GM23338 (cell line): ENCODE measurements at regions not wholly inside any gene's neighbourhood (a gene's known extent, or its start where the extent isn't known, plus 50 kb on each side); places are given as distances from the start of the nearest gene placed in this dataset. TPM values are rescaled to one million over a fixed set of nuclear protein-coding genes. Genes with fewer than 3 reads are reported as not detected.
A peak's percentile ranks its signal among the peaks of the same experiment; 100 is the strongest.

Source experiments
- ATAC-seq: fragments of 200-7000 bp; cut with Tn5 transposase; 3 replicates; pipeline ENCODE4 v1.9.1; 2020
- DNase-seq: peaks from one replicate; pipeline ENCODE4 v3.0.0-alpha.2; 2015; ENCODE audit warnings: low spot score
- H2AFZ ChIP-seq: fragments of 200-600 bp; sonication (generic); 2 replicates; pipeline ENCODE4 v1.8.0; 2016; ENCODE audit warnings: antibody characterized with exemption, mild to moderate bottlenecking, moderate library complexity
- H3F3A ChIP-seq: fragments of 200-600 bp; sonication (generic); replicated peaks from 2 replicates; pipeline ENCODE4 v1.8.0; 2017; ENCODE audit warnings: antibody characterized with exemption, mixed run types, low read depth
- H3K27ac ChIP-seq: fragments of 200-600 bp; sonication (generic); 2 replicates; pipeline ENCODE4 v1.6.1; 2016; ENCODE audit warnings: low read depth
- H3K27me3 ChIP-seq: fragments of 200-600 bp; sonication (generic); 2 replicates; pipeline ENCODE4 v1.8.0; 2016; ENCODE audit warnings: mild to moderate bottlenecking, mixed run types, moderate library complexity; ENCODE audit not compliant: insufficient read depth
- H3K36me3 ChIP-seq: fragments of 200-600 bp; sonication (generic); 2 replicates; pipeline ENCODE4 v1.8.0; 2016; ENCODE audit warnings: mild to moderate bottlenecking; ENCODE audit not compliant: insufficient read depth
- H3K4me1 ChIP-seq: fragments of 200-600 bp; sonication (generic); 2 replicates; pipeline ENCODE4 v1.8.0; 2016; ENCODE audit warnings: mild to moderate bottlenecking, moderate library complexity; ENCODE audit not compliant: insufficient read depth
- H3K4me2 ChIP-seq: fragments of 200-600 bp; sonication (generic); 2 replicates; pipeline ENCODE4 v1.7.1; 2017; ENCODE audit warnings: mixed run types
- H3K4me3 ChIP-seq: fragments of 200-600 bp; sonication (generic); 2 replicates; pipeline ENCODE4 v1.6.1; 2016; ENCODE audit warnings: mixed run types
- H3K79me2 ChIP-seq: fragments of 200-600 bp; sonication (generic); replicated peaks from 2 replicates; pipeline ENCODE4 v1.8.0; 2017; ENCODE audit warnings: mild to moderate bottlenecking; ENCODE audit not compliant: insufficient read depth
- H3K9me2 ChIP-seq: fragments of 200-600 bp; sonication (generic); 2 replicates; pipeline ENCODE4 v1.8.0; 2017; ENCODE audit not compliant: insufficient read depth
- H4K20me1 ChIP-seq: fragments of 200-600 bp; sonication (generic); replicated peaks from 2 replicates; pipeline ENCODE4 v1.8.0; 2017; ENCODE audit warnings: mild to moderate bottlenecking; ENCODE audit not compliant: insufficient read depth
- H3K27ac Mint-ChIP-seq: 2 replicates; pipeline ENCODE4 v1.8.0; 2020; ENCODE audit warnings: inconsistent platforms, mild to moderate bottlenecking, moderate library complexity, mixed read lengths
- H3K27me3 Mint-ChIP-seq: 3 replicates; pipeline ENCODE4 v1.8.0; 2022; ENCODE audit warnings: low read depth, mild to moderate bottlenecking, moderate library complexity, mixed read lengths, inconsistent platforms; ENCODE audit not compliant: insufficient read depth, poor library complexity
- H3K36me3 Mint-ChIP-seq: 3 replicates; pipeline ENCODE4 v1.8.0; 2021; ENCODE audit warnings: low read depth, mild to moderate bottlenecking, inconsistent platforms, moderate library complexity, mixed read lengths
- H3K4me1 Mint-ChIP-seq: 3 replicates; pipeline ENCODE4 v1.8.0; 2020; ENCODE audit warnings: mild to moderate bottlenecking, inconsistent platforms, mixed read lengths
- H3K4me3 Mint-ChIP-seq: 3 replicates; pipeline ENCODE4 v1.8.0; 2021; ENCODE audit warnings: moderate library complexity, mild to moderate bottlenecking, inconsistent platforms, mixed read lengths
- H3K9me3 Mint-ChIP-seq: 3 replicates; pipeline ENCODE4 v1.8.0; 2020; ENCODE audit warnings: moderate library complexity, mild to moderate bottlenecking, inconsistent platforms, mixed read lengths
- EZH2phosphoT487 ChIP-seq: fragments of 200-600 bp; sonication (generic); IDR thresholded peaks from one replicate; pipeline ENCODE4 v1.8.1; 2018; ENCODE audit warnings: antibody characterized with exemption; ENCODE audit not compliant: unreplicated experiment
- JUNB ChIP-seq: IDR thresholded peaks from one replicate; pipeline ENCODE4 v1.6.1; 2016; ENCODE audit warnings: antibody characterized with exemption; ENCODE audit not compliant: unreplicated experiment
- STAT1 ChIP-seq: IDR thresholded peaks from one replicate; pipeline ENCODE4 v1.6.1; 2016; ENCODE audit warnings: antibody characterized with exemption; ENCODE audit not compliant: unreplicated experiment
- small RNA-seq: library from RNA; depleted of rRNA; stranded (forward); fragments of <200 nt; gene quantifications from one replicate; pipeline ENCODE3, GENCODE V24; 2014; ENCODE audit warnings: low replicate concordance

DNA sequence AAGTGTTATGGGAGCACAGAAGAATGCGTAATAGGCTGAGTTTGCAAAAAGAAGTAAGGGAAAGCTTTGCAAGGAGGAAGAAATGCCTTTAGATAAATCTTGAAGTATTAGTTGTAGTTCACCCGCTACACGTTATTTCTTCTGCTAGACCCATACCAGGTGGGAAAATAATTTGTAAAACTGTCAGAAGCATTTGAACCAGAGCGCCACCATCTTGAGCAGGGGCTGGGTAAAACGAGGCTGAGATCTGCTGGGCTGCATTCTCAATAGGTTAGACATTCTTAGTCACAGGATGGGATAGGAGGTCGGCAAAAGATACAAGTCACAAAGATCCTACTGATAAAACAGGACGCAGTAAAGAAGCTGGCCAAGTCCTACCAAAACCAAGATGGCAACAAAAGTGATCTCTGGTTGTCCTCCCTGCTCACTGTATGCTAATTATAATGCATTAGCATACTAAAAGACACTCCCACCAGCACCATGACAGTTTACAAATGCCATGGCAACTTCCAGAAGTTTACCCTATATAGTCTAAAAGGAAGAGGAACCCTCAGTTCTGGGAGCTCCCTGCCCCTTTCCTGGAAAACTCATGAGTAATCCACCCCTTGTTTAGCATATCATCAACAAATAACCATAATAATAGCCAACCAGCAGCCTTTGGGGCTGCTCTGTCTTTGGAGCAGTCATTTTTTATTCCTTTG lies 50.0 kb upstream of the ZNF280D start:
- no peak overlapping the region for H3K4me3 ChIP-seq
- no peaks in the 10 kb centered on the region for H3F3A ChIP-seq
- H2AFZ ChIP-seq, result no peak overlapping the region
- H3K36me3 Mint-ChIP-seq, result peaks cover 3% of the 10 kb centered on the region; the same call in 2 of the 3 replicates
- no peak overlapping the region for H3K27ac Mint-ChIP-seq
- no peak overlapping the region for H3K4me2 ChIP-seq
- no peaks in the 10 kb centered on the region for H3K36me3 ChIP-seq
- no peaks in the 10 kb centered on the region for H3K27me3 ChIP-seq
- DNase-seq (peak; percentile 27), ATAC-seq (no peak)
- no peak for TF ChIP-seq STAT1
- TF ChIP-seq EZH2phosphoT487, result no peak
- TF ChIP-seq JUNB, result no peak
- H3K27me3 Mint-ChIP-seq, result no peaks in the 10 kb centered on the region
- peaks cover 26% of the 10 kb centered on the region; the same call in 1 of the 2 replicates for H3K9me2 ChIP-seq
- H3K4me3 Mint-ChIP-seq, result no peak overlapping the region
- no peak overlapping the region for H3K27ac ChIP-seq
- H4K20me1 ChIP-seq, result no peaks in the 10 kb centered on the region
- no peaks in the 10 kb centered on the region for H3K79me2 ChIP-seq
- H3K4me1 Mint-ChIP-seq, result peaks cover 8% of the 10 kb centered on the region; the same call in 2 of the 3 replicates
- H3K4me1 ChIP-seq, result no peaks in the 10 kb centered on the region; the same call in 1 of the 2 replicates
- H3K9me3 Mint-ChIP-seq, result peaks cover 7% of the 10 kb centered on the region; the same call in 2 of the 3 replicates

Small RNA genes lying in the stretch of these regions (small RNA-seq; reads per million reads assigned to genes)
- not detected for gene AC090517.1
- gene AC090517.3, result not detected
